ENCODE measurements at regions not wholly inside any gene's neighbourhood (a gene's known extent, or its start where the extent isn't known, plus 50 kb on each side); places are given as distances from the start of the nearest gene placed in this dataset.

DNA sequence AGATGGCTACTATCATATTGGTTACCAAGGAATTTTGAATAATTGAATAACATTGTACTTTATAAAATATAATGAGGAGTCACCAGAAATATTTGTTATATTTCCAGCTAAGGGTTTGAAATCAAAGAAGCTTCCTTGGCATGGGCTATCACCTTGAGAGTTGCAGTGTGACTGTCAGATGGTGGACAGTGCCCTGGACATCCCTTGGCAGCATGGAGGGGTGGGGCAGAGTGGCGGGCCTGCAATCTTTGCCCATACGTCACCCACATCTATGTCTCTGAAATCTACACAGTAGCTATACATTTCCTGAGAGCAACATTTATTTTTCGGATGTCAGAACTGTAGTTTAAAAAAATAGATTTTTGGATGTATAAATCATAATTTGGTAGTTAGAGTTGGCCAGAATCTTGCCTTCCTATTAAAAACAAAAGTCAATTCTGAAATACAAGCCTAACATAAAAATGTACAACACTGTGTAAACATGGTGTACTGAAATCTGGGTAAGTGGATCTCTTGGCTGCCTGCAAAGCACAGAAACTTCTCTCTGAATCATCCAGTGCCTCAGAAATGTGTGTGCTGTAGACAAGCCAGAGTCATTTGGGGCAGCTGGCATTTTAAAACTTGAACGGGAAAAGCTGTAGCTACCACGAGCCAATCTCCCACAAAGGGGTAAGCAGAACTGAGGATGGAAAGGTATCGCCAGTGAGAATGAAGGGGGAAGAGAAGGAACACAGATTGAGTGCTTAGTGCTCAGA is 124.2 kb upstream of the ARHGAP28 start:
- TF ChIP-seq, protein P1, sequence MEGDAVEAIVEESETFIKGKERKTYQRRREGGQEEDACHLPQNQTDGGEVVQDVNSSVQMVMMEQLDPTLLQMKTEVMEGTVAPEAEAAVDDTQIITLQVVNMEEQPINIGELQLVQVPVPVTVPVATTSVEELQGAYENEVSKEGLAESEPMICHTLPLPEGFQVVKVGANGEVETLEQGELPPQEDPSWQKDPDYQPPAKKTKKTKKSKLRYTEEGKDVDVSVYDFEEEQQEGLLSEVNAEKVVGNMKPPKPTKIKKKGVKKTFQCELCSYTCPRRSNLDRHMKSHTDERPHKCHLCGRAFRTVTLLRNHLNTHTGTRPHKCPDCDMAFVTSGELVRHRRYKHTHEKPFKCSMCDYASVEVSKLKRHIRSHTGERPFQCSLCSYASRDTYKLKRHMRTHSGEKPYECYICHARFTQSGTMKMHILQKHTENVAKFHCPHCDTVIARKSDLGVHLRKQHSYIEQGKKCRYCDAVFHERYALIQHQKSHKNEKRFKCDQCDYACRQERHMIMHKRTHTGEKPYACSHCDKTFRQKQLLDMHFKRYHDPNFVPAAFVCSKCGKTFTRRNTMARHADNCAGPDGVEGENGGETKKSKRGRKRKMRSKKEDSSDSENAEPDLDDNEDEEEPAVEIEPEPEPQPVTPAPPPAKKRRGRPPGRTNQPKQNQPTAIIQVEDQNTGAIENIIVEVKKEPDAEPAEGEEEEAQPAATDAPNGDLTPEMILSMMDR (IDR thresholded peaks at IDR 0.05; ENCODE audit: borderline replicate concordance, control extremely low read depth, extremely low read depth, insufficient read depth, missing control alignments): no peak

DNA sequence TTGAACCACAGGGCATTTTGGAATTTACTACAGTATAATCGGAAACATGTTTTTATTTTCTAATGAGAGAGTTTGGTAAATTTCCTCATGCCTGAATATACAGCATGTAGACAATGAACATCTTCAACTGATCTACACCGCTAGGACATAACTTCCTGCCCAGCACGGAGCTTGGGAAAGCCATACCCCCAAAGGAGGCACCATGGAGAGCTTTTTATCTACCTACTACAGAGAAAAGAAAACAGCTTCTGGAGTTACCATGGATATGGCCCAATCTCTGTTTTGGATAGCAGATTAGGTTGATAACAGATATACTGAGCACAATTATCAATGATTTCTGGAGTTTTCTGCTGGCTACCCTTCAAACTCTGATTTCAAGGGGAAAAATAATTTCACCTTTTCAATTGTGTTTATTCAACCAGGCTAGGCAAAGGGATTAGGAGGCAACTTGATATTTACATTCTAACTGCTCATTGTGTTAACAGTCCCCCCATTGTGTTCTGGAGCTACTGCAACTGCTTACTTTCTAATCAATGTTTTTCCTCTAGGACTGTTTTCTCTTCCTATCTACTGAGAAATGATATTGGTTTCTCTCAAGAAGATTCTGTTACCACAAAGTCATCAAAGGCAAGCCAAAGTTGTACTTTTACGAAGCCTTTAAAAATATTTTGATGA is 123.0 kb upstream of the ARHGAP28 start:
- in situ Hi-C loops (cut with MboI; ENCODE audit: low sequenced_read_pairs, unreplicated experiment): no loop called here
- DNase-seq (ENCODE audit: low spot score): no peak
- TF ChIP-seq, protein P1 (IDR thresholded peaks at IDR 0.05; ENCODE audit: borderline replicate concordance, control extremely low read depth, extremely low read depth, insufficient read depth, missing control alignments): no peak

More for the DNA sequence above, 124.2 kb upstream of the ARHGAP28 start:
- in situ Hi-C loops (cut with MboI; ENCODE audit: low sequenced_read_pairs, unreplicated experiment): no loop called here
- no peak for DNase-seq (ENCODE audit: low spot score)

DNA sequence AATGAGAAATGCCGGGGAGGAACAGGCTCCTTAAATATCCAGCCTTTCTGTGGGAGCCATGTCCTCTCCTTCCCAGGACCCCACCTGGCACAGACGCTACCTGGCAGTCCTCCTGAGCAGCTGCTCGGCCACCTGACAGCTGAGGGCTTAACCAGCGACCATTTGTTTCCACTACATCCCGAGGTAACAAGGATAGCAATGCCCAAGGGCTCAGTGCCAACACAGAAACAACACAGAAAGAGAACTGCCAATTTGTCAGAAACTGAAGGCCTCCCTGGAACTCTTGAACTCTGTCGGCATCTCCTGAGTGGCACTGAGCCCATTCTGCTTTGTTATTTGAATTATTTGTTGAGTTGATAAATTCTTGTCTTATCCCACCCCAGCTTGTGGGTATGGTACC is 122.2 kb upstream of the ARHGAP28 start:
- TF ChIP-seq, protein P1 (IDR thresholded peaks at IDR 0.05; ENCODE audit: borderline replicate concordance, control extremely low read depth, extremely low read depth, insufficient read depth, missing control alignments): no peak
- in situ Hi-C loops (cut with MboI; ENCODE audit: low sequenced_read_pairs, unreplicated experiment): no loop called here
- no peak for DNase-seq (ENCODE audit: low spot score)

DNA sequence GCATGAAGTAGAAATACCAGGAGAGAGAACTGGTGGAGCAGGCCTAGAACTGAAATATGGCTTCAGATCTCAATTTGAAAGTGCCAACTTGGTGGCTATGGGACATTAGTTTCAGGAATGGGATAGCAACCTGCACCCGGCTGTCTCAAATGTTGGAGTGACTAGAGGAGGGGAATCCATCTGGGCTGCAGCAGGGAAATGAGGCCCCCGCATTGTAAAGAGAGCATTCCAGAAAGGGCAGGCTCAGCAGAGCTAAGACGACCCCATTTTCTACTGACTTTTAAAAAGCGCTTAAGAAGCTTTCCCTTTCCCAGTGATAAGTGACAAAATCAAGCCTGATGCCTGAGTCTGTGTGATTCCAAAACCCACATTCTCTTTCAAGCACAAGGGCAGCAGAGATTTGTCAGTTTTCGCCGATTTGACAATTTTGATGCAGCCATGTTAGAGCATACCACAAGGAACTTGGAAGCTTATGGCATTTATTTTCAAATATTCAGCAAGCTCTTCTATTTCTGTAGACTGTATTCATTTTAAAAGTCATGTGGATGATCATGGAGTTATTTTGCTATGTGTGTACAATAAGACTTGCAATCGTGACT is 119.8 kb upstream of the ARHGAP28 start:
- in situ Hi-C loops (cut with MboI; ENCODE audit: low sequenced_read_pairs, unreplicated experiment): no loop called here
- DNase-seq (ENCODE audit: low spot score): no peak
- TF ChIP-seq, protein P1 (IDR thresholded peaks at IDR 0.05; ENCODE audit: borderline replicate concordance, control extremely low read depth, extremely low read depth, insufficient read depth, missing control alignments): no peak

DNA sequence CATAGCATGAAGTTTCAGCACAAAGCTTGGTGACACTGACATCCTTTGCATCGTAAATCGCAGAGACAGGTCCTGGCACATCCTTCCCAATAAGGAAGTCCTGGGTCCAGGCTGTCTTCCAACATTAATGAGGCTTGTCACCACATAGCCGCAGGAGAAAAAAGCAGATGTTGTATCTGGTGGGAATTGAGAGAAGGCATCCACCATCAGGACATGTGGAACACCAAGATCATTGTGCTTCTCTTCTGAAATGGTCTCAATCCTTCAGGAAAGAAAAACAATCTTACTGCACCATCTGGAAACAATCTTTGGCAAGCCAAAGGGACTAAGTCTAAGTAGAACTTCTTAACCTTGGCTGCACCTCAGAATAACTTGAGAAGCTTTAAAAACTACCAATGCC is 119.0 kb upstream of the ARHGAP28 start:
- no peak for DNase-seq (ENCODE audit: low spot score)
- in situ Hi-C loops (cut with MboI; ENCODE audit: low sequenced_read_pairs, unreplicated experiment): no loop called here
- TF ChIP-seq, protein P1 (IDR thresholded peaks at IDR 0.05; ENCODE audit: borderline replicate concordance, control extremely low read depth, extremely low read depth, insufficient read depth, missing control alignments): no peak

DNA sequence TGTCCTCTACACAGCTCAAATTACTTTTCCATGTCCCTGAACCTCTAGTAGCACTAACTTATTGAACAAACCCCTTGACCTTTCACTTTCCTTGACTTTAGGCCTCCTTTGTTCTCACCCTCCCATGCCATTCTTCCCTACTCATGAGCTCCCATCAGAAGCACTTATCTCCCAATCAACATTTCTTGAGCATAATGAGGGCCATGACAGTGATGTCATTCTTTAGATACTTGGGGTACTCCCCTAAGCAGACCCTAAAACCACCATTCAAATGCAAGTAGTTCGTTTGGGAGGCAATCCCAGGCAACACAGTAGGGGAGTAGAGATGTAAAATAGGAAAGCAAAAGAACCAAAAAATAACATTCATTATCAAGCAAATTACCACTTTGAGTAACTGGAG is 115.9 kb upstream of the ARHGAP28 start:
- no peak for DNase-seq (ENCODE audit: low spot score)
- TF ChIP-seq, protein P1 (IDR thresholded peaks at IDR 0.05; ENCODE audit: borderline replicate concordance, control extremely low read depth, extremely low read depth, insufficient read depth, missing control alignments): no peak
- in situ Hi-C loops (cut with MboI; ENCODE audit: low sequenced_read_pairs, unreplicated experiment): no loop called here
